H9 (cell line): ENCODE measurements at regions not wholly inside any gene's neighbourhood (a gene's known extent, or its start where the extent isn't known, plus 50 kb on each side); places are given as distances from the start of the nearest gene placed in this dataset.

Experiments used
- DNase-seq: peaks from one replicate; pipeline ENCODE4 v3.0.0-alpha.2; 2017
- H2AFZ ChIP-seq: one replicate; pipeline ENCODE4 v1.6.1; 2013; ENCODE audit warnings: mild to moderate bottlenecking, low read length, control low read depth, moderate library complexity
- H2AK5ac ChIP-seq: 2 replicates; pipeline ENCODE4 v1.6.1; 2013; ENCODE audit warnings: low read length, control low read depth, mixed read lengths; ENCODE audit not compliant: insufficient read length
- H2BK120ac ChIP-seq: one replicate; pipeline ENCODE4 v1.6.1; 2013; ENCODE audit warnings: low read depth, mild to moderate bottlenecking, low read length, control low read depth, inconsistent platforms; ENCODE audit not compliant: poor library complexity, severe bottlenecking
- H2BK12ac ChIP-seq: 2 replicates; pipeline ENCODE4 v1.6.1; 2013; ENCODE audit warnings: low read length, control low read depth, mixed read lengths, low read depth; ENCODE audit not compliant: insufficient read length
- H2BK15ac ChIP-seq: 2 replicates; pipeline ENCODE4 v1.6.1; 2013; ENCODE audit warnings: low read depth, low read length, control low read depth
- H2BK20ac ChIP-seq: one replicate; pipeline ENCODE4 v1.6.1; 2013; ENCODE audit warnings: low read depth, mild to moderate bottlenecking, low read length, control low read depth, inconsistent platforms; ENCODE audit not compliant: poor library complexity, severe bottlenecking
- H2BK5ac ChIP-seq: 2 replicates; pipeline ENCODE4 v1.6.1; 2013; ENCODE audit warnings: low read length, control low read depth, mixed read lengths; ENCODE audit not compliant: insufficient read length
- H3K14ac ChIP-seq: 2 replicates; pipeline ENCODE4 v1.6.1; 2013; ENCODE audit warnings: low read length, control low read depth; ENCODE audit not compliant: insufficient read depth
- H3K18ac ChIP-seq: 2 replicates; pipeline ENCODE4 v1.6.1; 2013; ENCODE audit warnings: low read depth, mild to moderate bottlenecking, mixed read lengths, low read length, control low read depth; ENCODE audit not compliant: insufficient read length
- H3K23ac ChIP-seq: 2 replicates; pipeline ENCODE4 v1.6.1; 2013; ENCODE audit warnings: low read length, control low read depth, mixed read lengths, low read depth; ENCODE audit not compliant: insufficient read length
- H3K23me2 ChIP-seq: 2 replicates; pipeline ENCODE4 v1.6.1; 2013; ENCODE audit warnings: low read depth, mild to moderate bottlenecking, mixed read lengths, low read length, control low read depth; ENCODE audit not compliant: insufficient read length, poor library complexity, severe bottlenecking
- H3K27ac ChIP-seq: 2 replicates; pipeline ENCODE4 v1.5.1; 2013; ENCODE audit warnings: low read length, control low read depth, mixed read lengths, low read depth; ENCODE audit not compliant: insufficient read length
- H3K27me3 ChIP-seq: 2 replicates; pipeline ENCODE4 v1.6.1; 2013; ENCODE audit warnings: low read length, control low read depth, inconsistent platforms; ENCODE audit not compliant: insufficient read depth
- H3K4ac ChIP-seq: 2 replicates; pipeline ENCODE4 v1.6.1; 2013; ENCODE audit warnings: low read depth, mild to moderate bottlenecking, control low read depth, inconsistent platforms, low read length, moderate library complexity
- H3K4me1 ChIP-seq: 2 replicates; pipeline ENCODE4 v1.6.1; 2013; ENCODE audit warnings: low read length, control low read depth, inconsistent platforms; ENCODE audit not compliant: insufficient read depth
- H3K4me2 ChIP-seq: 2 replicates; pipeline ENCODE4 v1.6.1; 2013; ENCODE audit warnings: low read length, control low read depth, mixed read lengths; ENCODE audit not compliant: insufficient read length, insufficient read depth
- H3K56ac ChIP-seq: 2 replicates; pipeline ENCODE4 v1.6.1; 2013; ENCODE audit warnings: low read depth, mild to moderate bottlenecking, mixed read lengths, low read length, control low read depth; ENCODE audit not compliant: insufficient read length
- H3K79me1 ChIP-seq: 2 replicates; pipeline ENCODE4 v1.6.1; 2013; ENCODE audit warnings: low read depth, mild to moderate bottlenecking, moderate library complexity, low read length, control low read depth, inconsistent platforms; ENCODE audit not compliant: insufficient read depth, poor library complexity, severe bottlenecking
- H3K79me2 ChIP-seq: 2 replicates; pipeline ENCODE4 v1.6.1; 2013; ENCODE audit warnings: low read length, control low read depth, inconsistent platforms; ENCODE audit not compliant: insufficient read depth
- H3K9ac ChIP-seq: 2 replicates; pipeline ENCODE4 v1.6.1; 2013; ENCODE audit warnings: low read length, control low read depth, mixed read lengths; ENCODE audit not compliant: insufficient read length; ENCODE audit errors: extremely low read depth
- H3K9me3 ChIP-seq: one replicate; pipeline ENCODE4 v1.6.1; 2013; ENCODE audit warnings: low read depth, low read length, inconsistent platforms; ENCODE audit not compliant: control insufficient read depth
- H3T11ph ChIP-seq: one replicate; pipeline ENCODE4 v1.6.1; 2013; ENCODE audit warnings: mild to moderate bottlenecking, low read length, control low read depth, inconsistent platforms
- H4K20me1 ChIP-seq: one replicate; pipeline ENCODE4 v1.6.1; 2013; ENCODE audit not compliant: control insufficient read depth, insufficient read length, insufficient read depth
- H4K5ac ChIP-seq: 2 replicates; pipeline ENCODE4 v1.6.1; 2013; ENCODE audit warnings: low read depth, mild to moderate bottlenecking, mixed read lengths, low read length, control low read depth; ENCODE audit not compliant: insufficient read length
- H4K8ac ChIP-seq: replicated peaks from 2 replicates; pipeline ENCODE4 v1.6.1; 2013; ENCODE audit warnings: low read length, control low read depth, mixed read lengths, low read depth; ENCODE audit not compliant: insufficient read length
- H4K91ac ChIP-seq: 2 replicates; pipeline ENCODE4 v1.6.1; 2013; ENCODE audit warnings: low read depth, mild to moderate bottlenecking, moderate library complexity, mixed read lengths, low read length, control low read depth; ENCODE audit not compliant: insufficient read length
- H3K27ac Mint-ChIP-seq, 3 experiments: 2 replicates in 2 of 3; 3 replicates in 1 of 3; pipeline ENCODE4 v1.8.0; 2020 to 2021; ENCODE audit warnings: mixed read lengths in 3 of 3, mild to moderate bottlenecking in 1 of 3, moderate library complexity in 1 of 3
- H3K27me3 Mint-ChIP-seq: 2 replicates; pipeline ENCODE4 v1.8.0; 2021; ENCODE audit warnings: low read depth, mild to moderate bottlenecking, moderate library complexity, mixed read lengths
- H3K36me3 Mint-ChIP-seq, 3 experiments: 2 replicates in 2 of 3; 3 replicates in 1 of 3; pipeline ENCODE4 v1.8.0; 2020 to 2021; ENCODE audit warnings: low read depth in 3 of 3, mixed read lengths in 3 of 3; ENCODE audit not compliant: insufficient read depth in 1 of 3
- H3K4me1 Mint-ChIP-seq, 2 experiments: 2 replicates each; pipeline ENCODE4 v1.8.0; 2020; ENCODE audit warnings: mixed read lengths in 2 of 2
- H3K4me3 Mint-ChIP-seq, 2 experiments: 2 replicates in 1 of 2; 3 replicates in 1 of 2; pipeline ENCODE4 v1.8.0; 2020 to 2021; ENCODE audit warnings: mild to moderate bottlenecking in 2 of 2, mixed read lengths in 2 of 2, moderate library complexity in 1 of 2
- H3K9me3 Mint-ChIP-seq, 2 experiments: 2 replicates in 1 of 2; 3 replicates in 1 of 2; pipeline ENCODE4 v1.8.0; 2020; ENCODE audit warnings: mild to moderate bottlenecking in 2 of 2, mixed read lengths in 2 of 2, moderate library complexity in 1 of 2
- CTCF ChIP-seq: fragments of 200-600 bp; sonication (generic); conservative IDR thresholded peaks from 3 replicates; pipeline ENCODE4 v1.8.0; 2021; ENCODE audit warnings: antibody characterized with exemption, mild to moderate bottlenecking
- WGBS: extraction: QIAGEN DNeasy Blood & Tissue Kit; methylation state at CpG from one replicate; pipeline ENCODE4 v1.1.7; 2013; ENCODE audit warnings: missing lambda C conversion rate, low lambda C conversion rate, mixed read lengths; ENCODE audit not compliant: insufficient read length; ENCODE audit errors: extremely low coverage; 5-methylcytosine and 5-hydroxymethylcytosine counted together

DNA sequence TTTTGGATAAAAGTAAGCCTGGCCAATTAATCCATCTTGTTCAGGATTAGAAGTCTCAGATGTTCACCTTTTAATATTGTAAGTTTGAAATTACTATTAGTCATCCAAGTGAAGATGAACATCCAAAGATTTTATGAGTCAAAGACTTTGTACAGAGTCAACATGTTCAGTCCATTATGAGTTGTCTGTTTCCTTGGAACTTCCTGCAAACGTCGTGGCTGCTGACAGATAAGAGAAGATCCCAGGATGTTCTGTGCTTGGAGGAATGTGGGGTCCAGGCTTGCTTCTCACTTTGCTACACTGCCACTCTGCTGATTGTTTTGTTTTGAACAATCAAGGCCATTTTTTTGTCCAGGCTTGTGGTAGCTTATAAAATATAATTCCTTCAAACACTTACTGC, 74.3 kb upstream of the SLCO2A1 start:
- H3K27me3 ChIP-seq, result no peaks in the 10 kb centered on the region
- H3T11ph ChIP-seq, result no peak overlapping the region
- no peaks in the 10 kb centered on the region for H3K9me3 ChIP-seq
- H3K36me3 Mint-ChIP-seq, result peaks cover 7 to 29% (median 22%) of the 10 kb centered on the region in 3 experiments
- no peak overlapping the region for H3K4ac ChIP-seq
- no peak overlapping the region for H2AK5ac ChIP-seq
- H4K8ac ChIP-seq, result no peak overlapping the region
- peaks cover 5% of the 10 kb centered on the region for H3K27me3 Mint-ChIP-seq
- no peaks in the 10 kb centered on the region for H3K23me2 ChIP-seq
- WGBS, result no CpG with 5 or more reads among the region's 2 CpGs
- peaks cover 43 to 44% of the 10 kb centered on the region in 2 experiments for H3K9me3 Mint-ChIP-seq
- no peak overlapping the region for H3K56ac ChIP-seq
- peaks cover 9 to 13% of the 10 kb centered on the region in 2 experiments for H3K4me1 Mint-ChIP-seq
- H4K20me1 ChIP-seq, result no peaks in the 10 kb centered on the region
- H2BK15ac ChIP-seq, result no peak overlapping the region
- H3K79me2 ChIP-seq, result no peaks in the 10 kb centered on the region
- H3K79me1 ChIP-seq, result no peaks in the 10 kb centered on the region
- H4K91ac ChIP-seq, result no peak overlapping the region
- no peak overlapping the region for H3K18ac ChIP-seq
- H3K4me3 Mint-ChIP-seq, result no peak overlapping the region
- no peak overlapping the region for H2AFZ ChIP-seq
- H2BK5ac ChIP-seq, result no peak overlapping the region
- H2BK120ac ChIP-seq, result no peak overlapping the region
- no peak overlapping the region for H4K5ac ChIP-seq
- H3K23ac ChIP-seq, result no peak overlapping the region
- no peaks in the 10 kb centered on the region for H3K4me1 ChIP-seq
- no peak for TF ChIP-seq CTCF
- H3K4me2 ChIP-seq, result no peak overlapping the region
- no peak overlapping the region for H3K9ac ChIP-seq
- no peak for DNase-seq
- no peak overlapping the region for H3K27ac Mint-ChIP-seq
- H3K14ac ChIP-seq, result no peak overlapping the region
- no peak overlapping the region for H2BK12ac ChIP-seq
- no peak overlapping the region for H2BK20ac ChIP-seq
- H3K27ac ChIP-seq, result no peak overlapping the region
